SK-N-SH (cell line): ENCODE measurements at regions not wholly inside any gene's neighbourhood (a gene's known extent, or its start where the extent isn't known, plus 50 kb on each side); places are given as distances from the start of the nearest gene placed in this dataset.

Experiments used
- CHD2 ChIP-seq: fragments of 150-350 bp; IDR thresholded peaks from 2 replicates; pipeline ENCODE4 v1.6.1; 2018; ENCODE audit warnings: low read length; ENCODE audit not compliant: partially characterized antibody
- EZH2phosphoT487 ChIP-seq: fragments of 200-600 bp; sonication (generic); IDR thresholded peaks from 2 replicates; pipeline ENCODE4 v1.6.1; 2017; ENCODE audit warnings: low read depth, mixed run types, mild to moderate bottlenecking, antibody characterized with exemption, moderate library complexity, borderline replicate concordance
- POLR2AphosphoS5 ChIP-seq: IDR thresholded peaks from 2 replicates; pipeline ENCODE4 v1.6.1; 2012; ENCODE audit warnings: low read depth, low read length
- RAD21 ChIP-seq: IDR thresholded peaks from 2 replicates; pipeline ENCODE4 v1.6.1; 2012; ENCODE audit warnings: mild to moderate bottlenecking, low read length
- TF ChIP-seq, protein P1 (sequence below): fragments of 200-600 bp; sonication (generic); IDR thresholded peaks from 2 replicates; pipeline ENCODE4 v1.6.1; 2017; ENCODE audit warnings: antibody characterized with exemption, mild to moderate bottlenecking, moderate library complexity

DNA sequence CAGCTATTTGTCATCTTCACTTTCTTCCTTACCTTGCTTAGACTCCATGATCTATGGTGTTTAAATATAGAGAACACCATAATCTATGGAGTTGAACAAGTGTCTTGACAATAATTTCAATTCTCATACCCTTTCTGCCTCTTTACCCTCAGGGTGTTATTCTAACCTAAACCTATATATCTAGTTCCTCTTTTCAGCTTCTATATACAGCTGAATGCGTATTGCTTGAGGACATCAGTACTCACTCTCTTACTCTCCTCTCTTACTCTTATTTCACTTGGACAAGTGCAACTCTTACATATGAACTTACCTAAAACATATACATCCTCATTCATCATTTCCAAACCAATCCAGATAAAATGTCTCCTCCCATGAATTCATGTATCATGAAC, 187.1 kb downstream of the RAP2B start:
- TF ChIP-seq EZH2phosphoT487, result no peak
- TF ChIP-seq, protein P1, sequence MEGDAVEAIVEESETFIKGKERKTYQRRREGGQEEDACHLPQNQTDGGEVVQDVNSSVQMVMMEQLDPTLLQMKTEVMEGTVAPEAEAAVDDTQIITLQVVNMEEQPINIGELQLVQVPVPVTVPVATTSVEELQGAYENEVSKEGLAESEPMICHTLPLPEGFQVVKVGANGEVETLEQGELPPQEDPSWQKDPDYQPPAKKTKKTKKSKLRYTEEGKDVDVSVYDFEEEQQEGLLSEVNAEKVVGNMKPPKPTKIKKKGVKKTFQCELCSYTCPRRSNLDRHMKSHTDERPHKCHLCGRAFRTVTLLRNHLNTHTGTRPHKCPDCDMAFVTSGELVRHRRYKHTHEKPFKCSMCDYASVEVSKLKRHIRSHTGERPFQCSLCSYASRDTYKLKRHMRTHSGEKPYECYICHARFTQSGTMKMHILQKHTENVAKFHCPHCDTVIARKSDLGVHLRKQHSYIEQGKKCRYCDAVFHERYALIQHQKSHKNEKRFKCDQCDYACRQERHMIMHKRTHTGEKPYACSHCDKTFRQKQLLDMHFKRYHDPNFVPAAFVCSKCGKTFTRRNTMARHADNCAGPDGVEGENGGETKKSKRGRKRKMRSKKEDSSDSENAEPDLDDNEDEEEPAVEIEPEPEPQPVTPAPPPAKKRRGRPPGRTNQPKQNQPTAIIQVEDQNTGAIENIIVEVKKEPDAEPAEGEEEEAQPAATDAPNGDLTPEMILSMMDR, result no peak
- no peak for TF ChIP-seq RAD21
- no peak for TF ChIP-seq CHD2
- no peak for TF ChIP-seq POLR2AphosphoS5
